NT2/D1 (cell line): ENCODE measurements at regions not wholly inside any gene's neighbourhood (a gene's known extent, or its start where the extent isn't known, plus 50 kb on each side); places are given as distances from the start of the nearest gene placed in this dataset.

Experiments used
- SUZ12 ChIP-seq: IDR thresholded peaks from 2 replicates; pipeline ENCODE4 v1.6.1; 2011; ENCODE audit not compliant: insufficient read length, insufficient read depth; ENCODE audit errors: extremely low read depth
- ZNF274 ChIP-seq: IDR thresholded peaks from 2 replicates; pipeline ENCODE4 v1.6.1; 2011; ENCODE audit warnings: mild to moderate bottlenecking, low read depth, low read length

DNA sequence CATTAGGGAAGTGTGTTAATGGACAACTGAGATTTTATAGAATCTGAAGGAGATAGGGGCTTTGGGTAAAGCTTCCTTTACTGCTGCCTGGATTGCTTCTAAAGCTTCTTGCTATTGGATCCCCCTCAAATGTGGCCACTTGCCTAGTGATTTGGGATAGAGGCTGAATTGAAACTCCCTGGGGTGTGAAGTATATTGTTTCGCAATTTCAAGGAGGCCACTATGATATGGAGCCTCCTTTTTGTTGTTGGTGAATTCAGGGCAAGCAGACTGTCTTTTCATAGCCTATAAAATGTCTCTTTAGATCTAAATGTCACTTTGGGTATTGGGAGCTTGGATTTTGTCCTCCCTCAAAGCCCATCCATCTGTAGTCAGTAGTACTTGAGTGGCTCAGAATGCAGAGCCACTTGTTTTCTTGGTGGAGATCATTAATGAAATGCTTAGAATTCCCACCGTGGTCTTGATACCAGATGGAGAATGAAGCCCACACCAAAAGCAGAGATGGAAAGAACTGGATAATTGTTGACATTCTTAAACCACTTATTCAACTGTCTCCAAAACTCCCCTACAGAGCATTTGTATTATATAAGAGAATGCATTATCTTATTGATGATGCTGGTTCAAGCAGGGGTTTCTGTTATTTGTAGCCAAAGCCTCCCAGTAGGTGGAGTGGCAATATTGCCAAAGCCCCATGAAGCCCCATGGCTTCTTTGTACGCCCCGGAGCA, 144.3 kb upstream of the KCNE2 start:
- no peak for TF ChIP-seq ZNF274
- no peak for TF ChIP-seq SUZ12
